ENCODE measurements at regions not wholly inside any gene's neighbourhood (a gene's known extent, or its start where the extent isn't known, plus 50 kb on each side); places are given as distances from the start of the nearest gene placed in this dataset.
"Not testable (repeated sequence)": the region's sequence is repeated elsewhere in the genome, so short reads cannot be mapped to it uniquely, and the experiment has no call there.

GRCh38 chr13:63829609-63830008 lies 2414.0 kb upstream of the PCDH20 start:
- TF ChIP-seq, protein P1, sequence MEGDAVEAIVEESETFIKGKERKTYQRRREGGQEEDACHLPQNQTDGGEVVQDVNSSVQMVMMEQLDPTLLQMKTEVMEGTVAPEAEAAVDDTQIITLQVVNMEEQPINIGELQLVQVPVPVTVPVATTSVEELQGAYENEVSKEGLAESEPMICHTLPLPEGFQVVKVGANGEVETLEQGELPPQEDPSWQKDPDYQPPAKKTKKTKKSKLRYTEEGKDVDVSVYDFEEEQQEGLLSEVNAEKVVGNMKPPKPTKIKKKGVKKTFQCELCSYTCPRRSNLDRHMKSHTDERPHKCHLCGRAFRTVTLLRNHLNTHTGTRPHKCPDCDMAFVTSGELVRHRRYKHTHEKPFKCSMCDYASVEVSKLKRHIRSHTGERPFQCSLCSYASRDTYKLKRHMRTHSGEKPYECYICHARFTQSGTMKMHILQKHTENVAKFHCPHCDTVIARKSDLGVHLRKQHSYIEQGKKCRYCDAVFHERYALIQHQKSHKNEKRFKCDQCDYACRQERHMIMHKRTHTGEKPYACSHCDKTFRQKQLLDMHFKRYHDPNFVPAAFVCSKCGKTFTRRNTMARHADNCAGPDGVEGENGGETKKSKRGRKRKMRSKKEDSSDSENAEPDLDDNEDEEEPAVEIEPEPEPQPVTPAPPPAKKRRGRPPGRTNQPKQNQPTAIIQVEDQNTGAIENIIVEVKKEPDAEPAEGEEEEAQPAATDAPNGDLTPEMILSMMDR (IDR thresholded peaks at IDR 0.05) = not testable (repeated sequence)
- TF ChIP-seq POLR2A, POLR2AphosphoS5, EP300 (IDR thresholded peaks at IDR 0.05): not testable (repeated sequence)

Data from gastroesophageal sphincter (tissue), 3 donors.